GM23338 (cell line): ENCODE measurements at regions not wholly inside any gene's neighbourhood (a gene's known extent, or its start where the extent isn't known, plus 50 kb on each side); places are given as distances from the start of the nearest gene placed in this dataset.
"Not testable (repeated sequence)": the region's sequence is repeated elsewhere in the genome, so short reads cannot be mapped to it uniquely, and the experiment has no call there.

Experiments
- ATAC-seq: fragments of 200-7000 bp; cut with Tn5 transposase; 3 replicates; pipeline ENCODE4 v1.9.1; 2020
- DNase-seq: peaks from one replicate; pipeline ENCODE4 v3.0.0-alpha.2; 2015; ENCODE audit warnings: low spot score
- H2AFZ ChIP-seq: fragments of 200-600 bp; sonication (generic); 2 replicates; pipeline ENCODE4 v1.8.0; 2016; ENCODE audit warnings: antibody characterized with exemption, mild to moderate bottlenecking, moderate library complexity
- H3F3A ChIP-seq: fragments of 200-600 bp; sonication (generic); replicated peaks from 2 replicates; pipeline ENCODE4 v1.8.0; 2017; ENCODE audit warnings: antibody characterized with exemption, mixed run types, low read depth
- H3K27ac ChIP-seq: fragments of 200-600 bp; sonication (generic); 2 replicates; pipeline ENCODE4 v1.6.1; 2016; ENCODE audit warnings: low read depth
- H3K27me3 ChIP-seq: fragments of 200-600 bp; sonication (generic); 2 replicates; pipeline ENCODE4 v1.8.0; 2016; ENCODE audit warnings: mild to moderate bottlenecking, mixed run types, moderate library complexity; ENCODE audit not compliant: insufficient read depth
- H3K36me3 ChIP-seq: fragments of 200-600 bp; sonication (generic); 2 replicates; pipeline ENCODE4 v1.8.0; 2016; ENCODE audit warnings: mild to moderate bottlenecking; ENCODE audit not compliant: insufficient read depth
- H3K4me1 ChIP-seq: fragments of 200-600 bp; sonication (generic); 2 replicates; pipeline ENCODE4 v1.8.0; 2016; ENCODE audit warnings: mild to moderate bottlenecking, moderate library complexity; ENCODE audit not compliant: insufficient read depth
- H3K4me2 ChIP-seq: fragments of 200-600 bp; sonication (generic); 2 replicates; pipeline ENCODE4 v1.7.1; 2017; ENCODE audit warnings: mixed run types
- H3K4me3 ChIP-seq: fragments of 200-600 bp; sonication (generic); 2 replicates; pipeline ENCODE4 v1.6.1; 2016; ENCODE audit warnings: mixed run types
- H3K79me2 ChIP-seq: fragments of 200-600 bp; sonication (generic); replicated peaks from 2 replicates; pipeline ENCODE4 v1.8.0; 2017; ENCODE audit warnings: mild to moderate bottlenecking; ENCODE audit not compliant: insufficient read depth
- H3K9me2 ChIP-seq: fragments of 200-600 bp; sonication (generic); 2 replicates; pipeline ENCODE4 v1.8.0; 2017; ENCODE audit not compliant: insufficient read depth
- H4K20me1 ChIP-seq: fragments of 200-600 bp; sonication (generic); replicated peaks from 2 replicates; pipeline ENCODE4 v1.8.0; 2017; ENCODE audit warnings: mild to moderate bottlenecking; ENCODE audit not compliant: insufficient read depth
- H3K27ac Mint-ChIP-seq: 2 replicates; pipeline ENCODE4 v1.8.0; 2020; ENCODE audit warnings: inconsistent platforms, mild to moderate bottlenecking, moderate library complexity, mixed read lengths
- H3K27me3 Mint-ChIP-seq: 3 replicates; pipeline ENCODE4 v1.8.0; 2022; ENCODE audit warnings: low read depth, mild to moderate bottlenecking, moderate library complexity, mixed read lengths, inconsistent platforms; ENCODE audit not compliant: insufficient read depth, poor library complexity
- H3K36me3 Mint-ChIP-seq: 3 replicates; pipeline ENCODE4 v1.8.0; 2021; ENCODE audit warnings: low read depth, mild to moderate bottlenecking, inconsistent platforms, moderate library complexity, mixed read lengths
- H3K4me1 Mint-ChIP-seq: 3 replicates; pipeline ENCODE4 v1.8.0; 2020; ENCODE audit warnings: mild to moderate bottlenecking, inconsistent platforms, mixed read lengths
- H3K4me3 Mint-ChIP-seq: 3 replicates; pipeline ENCODE4 v1.8.0; 2021; ENCODE audit warnings: moderate library complexity, mild to moderate bottlenecking, inconsistent platforms, mixed read lengths
- H3K9me3 Mint-ChIP-seq: 3 replicates; pipeline ENCODE4 v1.8.0; 2020; ENCODE audit warnings: moderate library complexity, mild to moderate bottlenecking, inconsistent platforms, mixed read lengths
- CREB1 ChIP-seq: fragments of 250-450 bp; sonication (Bioruptor Pico); IDR thresholded peaks from 2 replicates; pipeline ENCODE4 v1.5.0; 2020; ENCODE audit warnings: low read depth, mild to moderate bottlenecking, moderate library complexity
- EZH2 ChIP-seq: fragments of 200-600 bp; sonication (generic); IDR thresholded peaks from one replicate; pipeline ENCODE4 v1.8.0; 2017; ENCODE audit warnings: antibody characterized with exemption, mild to moderate bottlenecking, low read depth; ENCODE audit not compliant: unreplicated experiment
- JUNB ChIP-seq: IDR thresholded peaks from one replicate; pipeline ENCODE4 v1.6.1; 2016; ENCODE audit warnings: antibody characterized with exemption; ENCODE audit not compliant: unreplicated experiment
- NANOG ChIP-seq: IDR thresholded peaks from 2 replicates; pipeline ENCODE4 v1.6.1; 2016; ENCODE audit warnings: antibody characterized with exemption, borderline replicate concordance
- ZNF114 ChIP-seq: fragments of 250-450 bp; sonication (Bioruptor Pico); IDR thresholded peaks from 2 replicates; pipeline ENCODE4 v1.5.0; 2020; ENCODE audit warnings: mild to moderate bottlenecking, moderate library complexity
- TF ChIP-seq, protein P1 (sequence below): fragments of 250-450 bp; sonication (Bioruptor Pico); IDR thresholded peaks from 2 replicates; pipeline ENCODE4 v1.5.0; 2020; ENCODE audit warnings: mild to moderate bottlenecking, moderate library complexity
- TF ChIP-seq, protein P2 (sequence below): IDR thresholded peaks from one replicate; pipeline ENCODE4 v1.6.1; 2018; ENCODE audit warnings: antibody characterized with exemption; ENCODE audit not compliant: unreplicated experiment

DNA sequence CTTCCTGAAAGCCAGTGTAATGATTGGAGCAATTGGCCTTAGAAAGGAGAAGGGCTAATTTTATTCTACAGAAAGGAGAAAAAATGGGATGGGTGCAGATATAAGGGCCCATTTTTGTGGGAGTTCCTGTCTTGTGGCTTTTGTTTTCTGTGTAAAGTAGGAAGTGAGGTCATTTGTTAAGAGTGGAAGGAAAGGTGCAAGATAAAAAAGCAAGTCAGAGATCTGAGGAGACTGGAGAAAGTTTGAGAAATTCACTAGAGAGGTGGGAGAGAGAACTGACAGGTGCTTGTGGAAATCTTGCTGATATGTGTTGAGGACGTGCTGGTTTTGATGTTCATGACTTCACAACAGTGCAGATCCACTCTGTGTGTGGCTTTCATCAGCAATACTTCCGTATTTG, 349.4 kb downstream of the DLEU7 start (continued):
- TF ChIP-seq, protein P1, sequence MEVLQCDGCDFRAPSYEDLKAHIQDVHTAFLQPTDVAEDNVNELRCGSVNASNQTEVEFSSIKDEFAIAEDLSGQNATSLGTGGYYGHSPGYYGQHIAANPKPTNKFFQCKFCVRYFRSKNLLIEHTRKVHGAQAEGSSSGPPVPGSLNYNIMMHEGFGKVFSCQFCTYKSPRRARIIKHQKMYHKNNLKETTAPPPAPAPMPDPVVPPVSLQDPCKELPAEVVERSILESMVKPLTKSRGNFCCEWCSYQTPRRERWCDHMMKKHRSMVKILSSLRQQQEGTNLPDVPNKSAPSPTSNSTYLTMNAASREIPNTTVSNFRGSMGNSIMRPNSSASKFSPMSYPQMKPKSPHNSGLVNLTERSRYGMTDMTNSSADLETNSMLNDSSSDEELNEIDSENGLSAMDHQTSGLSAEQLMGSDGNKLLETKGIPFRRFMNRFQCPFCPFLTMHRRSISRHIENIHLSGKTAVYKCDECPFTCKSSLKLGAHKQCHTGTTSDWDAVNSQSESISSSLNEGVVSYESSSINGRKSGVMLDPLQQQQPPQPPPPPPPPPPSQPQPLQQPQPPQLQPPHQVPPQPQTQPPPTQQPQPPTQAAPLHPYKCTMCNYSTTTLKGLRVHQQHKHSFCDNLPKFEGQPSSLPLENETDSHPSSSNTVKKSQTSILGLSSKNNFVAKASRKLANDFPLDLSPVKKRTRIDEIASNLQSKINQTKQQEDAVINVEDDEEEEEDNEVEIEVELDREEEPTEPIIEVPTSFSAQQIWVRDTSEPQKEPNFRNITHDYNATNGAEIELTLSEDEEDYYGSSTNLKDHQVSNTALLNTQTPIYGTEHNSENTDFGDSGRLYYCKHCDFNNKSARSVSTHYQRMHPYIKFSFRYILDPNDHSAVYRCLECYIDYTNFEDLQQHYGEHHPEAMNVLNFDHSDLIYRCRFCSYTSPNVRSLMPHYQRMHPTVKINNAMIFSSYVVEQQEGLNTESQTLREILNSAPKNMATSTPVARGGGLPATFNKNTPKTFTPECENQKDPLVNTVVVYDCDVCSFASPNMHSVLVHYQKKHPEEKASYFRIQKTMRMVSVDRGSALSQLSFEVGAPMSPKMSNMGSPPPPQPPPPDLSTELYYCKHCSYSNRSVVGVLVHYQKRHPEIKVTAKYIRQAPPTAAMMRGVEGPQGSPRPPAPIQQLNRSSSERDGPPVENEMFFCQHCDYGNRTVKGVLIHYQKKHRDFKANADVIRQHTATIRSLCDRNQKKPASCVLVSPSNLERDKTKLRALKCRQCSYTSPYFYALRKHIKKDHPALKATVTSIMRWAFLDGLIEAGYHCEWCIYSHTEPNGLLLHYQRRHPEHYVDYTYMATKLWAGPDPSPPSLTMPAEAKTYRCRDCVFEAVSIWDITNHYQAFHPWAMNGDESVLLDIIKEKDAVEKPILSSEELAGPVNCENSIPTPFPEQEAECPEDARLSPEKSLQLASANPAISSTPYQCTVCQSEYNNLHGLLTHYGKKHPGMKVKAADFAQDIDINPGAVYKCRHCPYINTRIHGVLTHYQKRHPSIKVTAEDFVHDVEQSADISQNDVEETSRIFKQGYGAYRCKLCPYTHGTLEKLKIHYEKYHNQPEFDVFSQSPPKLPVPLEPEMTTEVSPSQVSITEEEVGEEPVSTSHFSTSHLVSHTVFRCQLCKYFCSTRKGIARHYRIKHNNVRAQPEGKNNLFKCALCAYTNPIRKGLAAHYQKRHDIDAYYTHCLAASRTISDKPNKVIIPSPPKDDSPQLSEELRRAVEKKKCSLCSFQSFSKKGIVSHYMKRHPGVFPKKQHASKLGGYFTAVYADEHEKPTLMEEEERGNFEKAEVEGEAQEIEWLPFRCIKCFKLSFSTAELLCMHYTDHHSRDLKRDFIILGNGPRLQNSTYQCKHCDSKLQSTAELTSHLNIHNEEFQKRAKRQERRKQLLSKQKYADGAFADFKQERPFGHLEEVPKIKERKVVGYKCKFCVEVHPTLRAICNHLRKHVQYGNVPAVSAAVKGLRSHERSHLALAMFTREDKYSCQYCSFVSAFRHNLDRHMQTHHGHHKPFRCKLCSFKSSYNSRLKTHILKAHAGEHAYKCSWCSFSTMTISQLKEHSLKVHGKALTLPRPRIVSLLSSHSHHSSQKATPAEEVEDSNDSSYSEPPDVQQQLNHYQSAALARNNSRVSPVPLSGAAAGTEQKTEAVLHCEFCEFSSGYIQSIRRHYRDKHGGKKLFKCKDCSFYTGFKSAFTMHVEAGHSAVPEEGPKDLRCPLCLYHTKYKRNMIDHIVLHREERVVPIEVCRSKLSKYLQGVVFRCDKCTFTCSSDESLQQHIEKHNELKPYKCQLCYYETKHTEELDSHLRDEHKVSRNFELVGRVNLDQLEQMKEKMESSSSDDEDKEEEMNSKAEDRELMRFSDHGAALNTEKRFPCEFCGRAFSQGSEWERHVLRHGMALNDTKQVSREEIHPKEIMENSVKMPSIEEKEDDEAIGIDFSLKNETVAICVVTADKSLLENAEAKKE (CRISPR knock-in tag) = no peak
- TF ChIP-seq JUNB = no peak

DNA sequence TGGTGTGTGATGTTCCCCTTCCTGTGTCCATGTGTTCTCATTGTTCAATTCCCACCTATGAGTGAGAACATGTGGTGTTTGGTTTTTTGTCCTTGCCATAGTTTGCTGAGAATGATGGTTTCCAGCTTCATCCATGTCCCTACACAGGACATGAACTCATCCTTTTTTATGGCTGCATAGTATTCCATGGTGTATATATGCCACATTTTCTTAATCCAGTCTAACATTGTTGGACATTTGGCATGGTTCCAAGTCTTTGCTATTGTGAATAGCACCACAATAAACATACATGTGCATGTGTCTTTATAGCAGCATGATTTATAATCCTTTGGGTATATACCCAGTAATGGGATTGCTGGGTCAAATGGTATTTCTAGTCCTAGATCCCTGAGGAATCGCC, 340.3 kb downstream of the DLEU7 start:
- not testable (repeated sequence) for H3K79me2 ChIP-seq, H3K36me3 Mint-ChIP-seq, H3K4me2 ChIP-seq, H3K27ac Mint-ChIP-seq, H3K4me1 ChIP-seq, H3K4me1 Mint-ChIP-seq, H3K27ac ChIP-seq, H2AFZ ChIP-seq, H3K4me3 ChIP-seq, H3K9me2 ChIP-seq, H4K20me1 ChIP-seq, H3K27me3 Mint-ChIP-seq, H3K27me3 ChIP-seq, H3K4me3 Mint-ChIP-seq, DNase-seq, ATAC-seq, H3F3A ChIP-seq, H3K36me3 ChIP-seq, H3K9me3 Mint-ChIP-seq

DNA sequence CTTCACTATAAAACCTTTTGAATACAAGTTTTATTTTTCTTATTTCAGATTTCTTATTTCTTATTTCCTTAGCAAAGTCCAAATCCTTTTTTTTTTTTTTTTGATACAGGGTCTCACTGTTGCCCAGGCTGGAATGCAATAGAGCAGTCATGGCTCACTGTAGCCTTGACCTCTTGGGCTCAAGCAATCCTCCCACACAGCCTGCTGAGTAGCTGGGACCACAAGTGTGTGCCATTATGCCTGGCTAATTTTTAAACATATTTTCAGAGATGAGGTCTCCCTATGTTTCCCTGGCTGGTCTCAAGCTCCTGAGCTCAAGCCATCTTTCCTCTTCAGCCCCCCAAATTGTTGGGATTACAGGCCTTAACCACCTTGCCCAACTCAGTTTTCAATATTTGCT, 334.3 kb downstream of the DLEU7 start:
- Histone ChIP-seq H3K4me1 (no peaks in the 10 kb centered on the region), H3K27ac (no peak overlapping the region), H2AFZ (no peak overlapping the region), H4K20me1 (no peaks in the 10 kb centered on the region), H3K27me3 (no peaks in the 10 kb centered on the region), H3K4me2 (no peak overlapping the region), H3K36me3 (no peaks in the 10 kb centered on the region), H3F3A (no peaks in the 10 kb centered on the region), H3K9me2 (no peaks in the 10 kb centered on the region), H3K4me3 (no peak overlapping the region), H3K79me2 (no peaks in the 10 kb centered on the region)
- Mint-ChIP-seq H3K36me3 (peaks cover 18% of the 10 kb centered on the region), H3K27ac (no peak overlapping the region), H3K4me1 (peaks cover 1% of the 10 kb centered on the region; the same call in 1 of the 3 replicates), H3K4me3 (no peak overlapping the region), H3K9me3 (peaks cover 24% of the 10 kb centered on the region), H3K27me3 (peaks cover 6% of the 10 kb centered on the region)
- no peak for ATAC-seq
- no peak for DNase-seq
- TF ChIP-seq NANOG = no peak
- TF ChIP-seq EZH2 = no peak
- TF ChIP-seq, protein P2, sequence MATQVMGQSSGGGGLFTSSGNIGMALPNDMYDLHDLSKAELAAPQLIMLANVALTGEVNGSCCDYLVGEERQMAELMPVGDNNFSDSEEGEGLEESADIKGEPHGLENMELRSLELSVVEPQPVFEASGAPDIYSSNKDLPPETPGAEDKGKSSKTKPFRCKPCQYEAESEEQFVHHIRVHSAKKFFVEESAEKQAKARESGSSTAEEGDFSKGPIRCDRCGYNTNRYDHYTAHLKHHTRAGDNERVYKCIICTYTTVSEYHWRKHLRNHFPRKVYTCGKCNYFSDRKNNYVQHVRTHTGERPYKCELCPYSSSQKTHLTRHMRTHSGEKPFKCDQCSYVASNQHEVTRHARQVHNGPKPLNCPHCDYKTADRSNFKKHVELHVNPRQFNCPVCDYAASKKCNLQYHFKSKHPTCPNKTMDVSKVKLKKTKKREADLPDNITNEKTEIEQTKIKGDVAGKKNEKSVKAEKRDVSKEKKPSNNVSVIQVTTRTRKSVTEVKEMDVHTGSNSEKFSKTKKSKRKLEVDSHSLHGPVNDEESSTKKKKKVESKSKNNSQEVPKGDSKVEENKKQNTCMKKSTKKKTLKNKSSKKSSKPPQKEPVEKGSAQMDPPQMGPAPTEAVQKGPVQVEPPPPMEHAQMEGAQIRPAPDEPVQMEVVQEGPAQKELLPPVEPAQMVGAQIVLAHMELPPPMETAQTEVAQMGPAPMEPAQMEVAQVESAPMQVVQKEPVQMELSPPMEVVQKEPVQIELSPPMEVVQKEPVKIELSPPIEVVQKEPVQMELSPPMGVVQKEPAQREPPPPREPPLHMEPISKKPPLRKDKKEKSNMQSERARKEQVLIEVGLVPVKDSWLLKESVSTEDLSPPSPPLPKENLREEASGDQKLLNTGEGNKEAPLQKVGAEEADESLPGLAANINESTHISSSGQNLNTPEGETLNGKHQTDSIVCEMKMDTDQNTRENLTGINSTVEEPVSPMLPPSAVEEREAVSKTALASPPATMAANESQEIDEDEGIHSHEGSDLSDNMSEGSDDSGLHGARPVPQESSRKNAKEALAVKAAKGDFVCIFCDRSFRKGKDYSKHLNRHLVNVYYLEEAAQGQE = no peak
- TF ChIP-seq CREB1 (CRISPR knock-in tag) = no peak
- TF ChIP-seq ZNF114 (CRISPR knock-in tag) = no peak
